ENCODE measurements at regions not wholly inside any gene's neighbourhood (a gene's known extent, or its start where the extent isn't known, plus 50 kb on each side); places are given as distances from the start of the nearest gene placed in this dataset.

DNA sequence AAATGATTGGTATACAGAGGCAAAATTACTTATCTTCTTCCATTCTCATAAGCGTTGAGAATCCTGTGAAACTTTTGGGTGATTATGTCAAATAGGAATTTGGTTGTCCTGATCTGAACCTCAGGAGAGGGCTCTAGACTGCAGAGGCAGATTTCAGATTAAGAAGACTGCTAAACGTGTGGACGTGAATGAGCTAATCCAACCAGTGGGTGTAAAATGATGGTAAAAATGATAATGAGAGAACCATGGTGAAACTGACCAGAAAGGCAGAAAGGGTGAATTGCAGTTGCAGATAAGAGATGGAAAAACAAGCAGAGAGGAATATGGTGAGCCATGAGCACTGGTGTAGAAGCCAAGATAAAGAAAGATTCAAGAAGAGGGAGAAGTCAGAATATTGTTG, 1200.2 kb upstream of the CDH6 start:
- no peak for ATAC-seq
- Mint-ChIP-seq H3K4me1 (no peaks in the 10 kb centered on the region), H3K36me3 (no peaks in the 10 kb centered on the region), H3K27me3 (no peaks in the 10 kb centered on the region), H3K4me3 (no peak overlapping the region), H3K9me3 (peaks cover 0 to 26% (median 15%) of the 10 kb centered on the region in 9 donors), H3K27ac (no peak overlapping the region)
- DNase-seq, result no peak
- POLR2A ChIA-PET, result no interaction called here

DNA sequence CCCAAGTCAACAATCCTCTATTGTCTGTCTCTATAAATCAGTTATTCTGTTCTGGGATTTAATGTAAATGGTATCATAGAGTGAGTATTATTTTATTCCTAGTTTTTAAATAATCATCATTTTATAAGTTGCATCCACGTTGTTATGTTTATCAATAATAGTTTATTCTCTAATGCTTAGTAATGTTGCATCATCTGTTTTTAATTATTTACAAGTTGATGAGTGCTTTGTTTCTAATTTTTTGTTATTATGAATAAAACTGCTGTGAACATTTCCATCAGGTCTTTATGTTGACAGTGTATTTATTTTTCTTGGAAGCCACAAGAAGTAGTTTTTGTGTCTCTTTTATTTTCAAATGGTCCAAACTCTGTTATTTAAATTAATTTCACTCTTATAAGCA, 1201.2 kb upstream of the CDH6 start:
- DNase-seq (no peak), ATAC-seq (no peak)
- no peak overlapping the region for H3K27ac Mint-ChIP-seq
- H3K4me3 Mint-ChIP-seq, result no peak overlapping the region
- peaks cover 0 to 29% (median 10%) of the 10 kb centered on the region in 9 donors for H3K9me3 Mint-ChIP-seq
- H3K36me3 Mint-ChIP-seq, result no peaks in the 10 kb centered on the region
- H3K4me1 Mint-ChIP-seq, result no peaks in the 10 kb centered on the region
- no peaks in the 10 kb centered on the region for H3K27me3 Mint-ChIP-seq
- POLR2A ChIA-PET, result no interaction called here

- no peak overlapping the region for H3K4me3 Mint-ChIP-seq
- POLR2A ChIA-PET, result no interaction called here
Observed at GRCh38 chr5:29990681-29991080, 1202.8 kb upstream of the CDH6 start.

GRCh38 chr5:29984156-29984540, 1209.3 kb upstream of the CDH6 start:
- H3K27ac Mint-ChIP-seq, result no peak overlapping the region
- H3K27me3 Mint-ChIP-seq, result no peaks in the 10 kb centered on the region
- no peak overlapping the region for H3K4me3 Mint-ChIP-seq
- POLR2A ChIA-PET, result no interaction called here
- H3K4me1 Mint-ChIP-seq, result no peaks in the 10 kb centered on the region
- H3K36me3 Mint-ChIP-seq, result no peaks in the 10 kb centered on the region
- ATAC-seq (no peak), DNase-seq (no peak)
- peaks cover 5 to 51% (median 17%) of the 10 kb centered on the region in 9 donors for H3K9me3 Mint-ChIP-seq

More at GRCh38 chr5:29990681-29991080, 1202.8 kb upstream of the CDH6 start:
- no peaks in the 10 kb centered on the region for H3K36me3 Mint-ChIP-seq
- no peak for DNase-seq
- no peak for ATAC-seq
- H3K27ac Mint-ChIP-seq, result no peak overlapping the region
- no peaks in the 10 kb centered on the region for H3K4me1 Mint-ChIP-seq
- H3K27me3 Mint-ChIP-seq, result no peaks in the 10 kb centered on the region
- H3K9me3 Mint-ChIP-seq, result peaks cover 0 to 29% (median 10%) of the 10 kb centered on the region in 9 donors

GRCh38 chr5:29983528-29984155, 1209.8 kb upstream of the CDH6 start:
- POLR2A ChIA-PET, result no interaction called here
- H3K36me3 Mint-ChIP-seq, result no peaks in the 10 kb centered on the region
- H3K4me1 Mint-ChIP-seq, result no peaks in the 10 kb centered on the region

GRCh38 chr5:29982457-29982856, 1211.0 kb upstream of the CDH6 start:
- no peaks in the 10 kb centered on the region for H3K36me3 Mint-ChIP-seq
- H3K27ac Mint-ChIP-seq, result no peak overlapping the region
- no peak overlapping the region for H3K4me3 Mint-ChIP-seq
- ATAC-seq (no peak), DNase-seq (no peak)
- H3K9me3 Mint-ChIP-seq, result peaks cover 6 to 41% (median 15%) of the 10 kb centered on the region in 9 donors
- POLR2A ChIA-PET, result no interaction called here
- no peaks in the 10 kb centered on the region for H3K27me3 Mint-ChIP-seq
- H3K4me1 Mint-ChIP-seq, result no peaks in the 10 kb centered on the region

More at GRCh38 chr5:29983528-29984155, 1209.8 kb upstream of the CDH6 start:
- Mint-ChIP-seq H3K27me3 (no peaks in the 10 kb centered on the region), H3K9me3 (peaks cover 5 to 49% (median 17%) of the 10 kb centered on the region in 9 donors), H3K27ac (no peak overlapping the region), H3K4me3 (no peak overlapping the region)
- ATAC-seq (no peak), DNase-seq (no peak)

DNA sequence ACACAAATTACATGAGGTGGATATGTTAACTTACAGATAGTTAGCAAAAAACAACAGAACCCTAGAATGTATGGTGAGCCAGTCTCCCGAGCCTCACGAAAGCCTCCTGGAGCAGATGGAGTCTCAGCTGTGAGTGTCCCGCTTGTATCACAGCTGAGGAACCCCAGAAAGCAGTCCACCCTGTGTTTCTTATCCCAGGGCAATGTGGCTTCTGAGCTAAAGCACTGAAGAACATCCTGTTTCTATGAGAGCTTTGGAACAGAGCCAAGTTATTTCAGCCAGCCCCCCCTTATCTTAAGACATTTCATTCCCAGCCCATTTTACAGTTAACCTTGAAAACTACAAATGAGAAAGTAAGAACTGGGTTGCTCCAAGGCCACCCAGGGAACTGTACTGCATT, 1220.9 kb upstream of the CDH6 start:
- Mint-ChIP-seq H3K36me3 (no peaks in the 10 kb centered on the region), H3K4me1 (no peaks in the 10 kb centered on the region), H3K27me3 (no peaks in the 10 kb centered on the region), H3K9me3 (peaks cover 0 to 24% (median 11%) of the 10 kb centered on the region in 9 donors), H3K4me3 (no peak overlapping the region), H3K27ac (no peak overlapping the region)
- ATAC-seq, result no peak
- no peak for DNase-seq
- POLR2A ChIA-PET, result no interaction called here

- ATAC-seq, result no peak
- POLR2A ChIA-PET, result no interaction called here
- no peak for DNase-seq
- Mint-ChIP-seq H3K27ac (no peak overlapping the region), H3K4me3 (no peak overlapping the region), H3K36me3 (no peaks in the 10 kb centered on the region), H3K9me3 (peaks cover 17 to 70% (median 32%) of the 10 kb centered on the region in 9 donors), H3K27me3 (no peaks in the 10 kb centered on the region), H3K4me1 (no peaks in the 10 kb centered on the region)
Observed at GRCh38 chr5:29963956-29964355, 1229.5 kb upstream of the CDH6 start.

GRCh38 chr5:29960323-29960722, 1233.2 kb upstream of the CDH6 start:
- DNase-seq (no peak), ATAC-seq (no peak)
- Mint-ChIP-seq H3K36me3 (no peaks in the 10 kb centered on the region), H3K4me3 (no peak overlapping the region), H3K27me3 (no peaks in the 10 kb centered on the region), H3K9me3 (peaks cover 5 to 39% (median 29%) of the 10 kb centered on the region in 9 donors), H3K4me1 (no peaks in the 10 kb centered on the region), H3K27ac (no peak overlapping the region)
- POLR2A ChIA-PET, result no interaction called here

DNA sequence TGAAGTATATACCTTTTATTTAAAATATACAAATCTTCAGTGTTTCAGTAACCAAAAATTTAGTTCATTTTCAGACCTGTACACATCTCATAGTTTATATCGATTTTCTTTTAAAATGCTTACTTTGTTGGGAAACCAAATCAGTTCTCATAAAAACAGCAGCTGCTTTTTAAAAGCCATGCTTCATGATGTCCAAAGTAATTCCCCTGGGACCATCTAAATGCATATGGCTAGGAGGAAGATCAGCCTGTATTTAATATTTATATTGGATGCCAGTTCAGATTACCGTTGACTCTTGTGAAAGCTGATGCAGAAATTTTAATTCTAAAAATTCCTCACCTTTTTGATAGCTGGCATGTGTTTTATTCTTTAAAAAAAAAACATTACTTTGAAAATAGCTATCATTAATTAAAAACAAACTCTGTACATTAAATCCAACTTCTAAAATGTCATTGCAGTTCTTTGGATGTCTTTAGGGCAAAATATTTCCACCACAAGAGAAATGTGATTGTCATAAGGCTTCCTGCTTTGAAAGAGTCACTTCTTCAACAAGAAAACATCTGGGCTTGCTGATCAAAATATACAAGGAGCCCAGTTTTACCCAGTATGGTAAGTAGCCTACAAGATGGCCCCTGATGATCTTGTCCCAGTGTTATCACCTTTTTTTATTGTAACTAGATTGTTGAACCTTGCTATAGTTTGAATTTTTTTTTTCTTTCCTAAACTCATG, 1242.9 kb upstream of the CDH6 start:
- H3K4me1 Mint-ChIP-seq, result no peaks in the 10 kb centered on the region
- H3K9me3 Mint-ChIP-seq, result peaks cover 0 to 12% (median 4%) of the 10 kb centered on the region in 9 donors
- H3K36me3 Mint-ChIP-seq, result no peaks in the 10 kb centered on the region
- H3K27ac Mint-ChIP-seq, result no peak overlapping the region
- POLR2A ChIA-PET, result no interaction called here
- H3K27me3 Mint-ChIP-seq, result no peaks in the 10 kb centered on the region
- no peak for ATAC-seq
- no peak overlapping the region for H3K4me3 Mint-ChIP-seq
- DNase-seq, result no peak

DNA sequence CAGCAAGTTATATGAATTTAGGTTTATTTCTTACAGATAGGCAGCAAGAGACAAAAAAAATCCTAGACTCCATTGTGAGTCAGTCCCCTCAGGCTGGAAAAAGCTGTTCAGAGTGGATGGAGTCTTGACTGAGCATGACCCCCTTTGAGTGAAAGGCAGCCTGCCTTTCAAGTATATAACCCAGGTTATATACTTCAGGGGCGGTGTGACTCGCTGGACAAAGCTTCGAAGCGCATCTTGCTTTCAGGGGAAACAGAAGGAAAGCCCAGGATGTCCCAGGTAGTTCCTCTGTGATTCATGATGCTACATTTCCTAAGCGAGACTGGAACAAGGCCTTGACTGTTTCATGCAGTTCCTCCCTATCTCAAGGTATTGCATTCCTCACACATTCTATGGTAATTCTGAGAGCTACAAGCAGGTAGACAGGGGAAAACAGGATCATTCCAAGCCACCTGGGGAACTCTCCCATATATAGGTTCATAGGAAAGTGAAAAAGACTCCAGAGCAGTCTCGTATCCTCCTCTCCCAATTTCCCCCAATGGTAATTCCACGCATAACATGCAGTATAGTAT, 1244.1 kb upstream of the CDH6 start:
- no peak overlapping the region for H3K27ac Mint-ChIP-seq
- POLR2A ChIA-PET, result no interaction called here
- H3K4me3 Mint-ChIP-seq, result no peak overlapping the region
- ATAC-seq (no peak), DNase-seq (no peak)
- no peaks in the 10 kb centered on the region for H3K36me3 Mint-ChIP-seq
- no peaks in the 10 kb centered on the region for H3K4me1 Mint-ChIP-seq
- no peaks in the 10 kb centered on the region for H3K27me3 Mint-ChIP-seq
- peaks cover 0 to 12% (median 2%) of the 10 kb centered on the region in 9 donors for H3K9me3 Mint-ChIP-seq

DNA sequence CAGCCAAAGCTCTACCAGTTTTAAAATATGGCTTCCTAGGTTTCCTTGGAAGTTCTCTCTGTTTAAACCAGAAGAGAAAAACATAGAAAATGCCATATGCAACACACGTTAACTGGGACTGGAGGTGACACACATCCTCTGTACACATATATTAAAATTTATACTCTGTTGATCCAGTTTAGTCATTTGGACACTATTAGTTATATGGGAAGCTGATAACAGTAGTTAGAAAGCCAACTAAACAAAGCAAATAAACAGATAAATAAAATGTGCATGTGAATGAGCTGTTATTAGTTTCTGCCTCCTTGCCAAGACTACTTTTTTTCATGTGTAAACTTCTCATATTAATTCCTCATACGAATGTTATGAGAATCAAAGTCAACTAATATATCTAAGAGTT, 1249.2 kb upstream of the CDH6 start:
- ATAC-seq, result no peak
- Mint-ChIP-seq H3K9me3 (peaks cover 0 to 8% (median 0%) of the 10 kb centered on the region in 9 donors), H3K27me3 (no peaks in the 10 kb centered on the region), H3K36me3 (no peaks in the 10 kb centered on the region), H3K4me3 (no peak overlapping the region), H3K27ac (no peak overlapping the region), H3K4me1 (no peaks in the 10 kb centered on the region)
- POLR2A ChIA-PET, result no interaction called here
- no peak for DNase-seq

DNA sequence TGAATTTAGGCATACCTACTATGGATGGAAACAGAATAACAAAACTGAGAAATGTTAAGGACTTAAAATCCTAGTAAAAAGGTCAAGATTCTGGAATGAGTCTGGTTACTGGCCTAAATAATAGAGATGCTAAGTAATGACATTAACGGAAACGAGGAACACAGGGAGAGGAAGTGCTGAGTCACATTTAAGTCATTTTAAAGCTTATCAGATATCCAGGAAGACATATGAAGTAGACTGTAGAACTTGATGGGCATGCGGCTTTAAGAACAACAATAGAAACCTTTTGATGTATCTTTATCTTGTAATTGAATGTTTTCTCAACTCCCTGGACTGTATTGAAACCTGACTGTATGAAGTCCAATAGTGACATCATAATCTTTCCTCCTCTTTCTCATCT, 1251.4 kb upstream of the CDH6 start:
- ATAC-seq, result no peak
- Mint-ChIP-seq H3K36me3 (no peaks in the 10 kb centered on the region), H3K27ac (no peak overlapping the region), H3K4me1 (no peaks in the 10 kb centered on the region), H3K27me3 (no peaks in the 10 kb centered on the region), H3K4me3 (no peak overlapping the region), H3K9me3 (peaks cover 0 to 8% (median 0%) of the 10 kb centered on the region in 9 donors)
- DNase-seq, result no peak
- POLR2A ChIA-PET, result no interaction called here

Measured in naive thymus-derived CD8-positive, alpha-beta T cell (primary cell).